Osteoblast (primary cell): ENCODE measurements at regions not wholly inside any gene's neighbourhood (a gene's known extent, or its start where the extent isn't known, plus 50 kb on each side); places are given as distances from the start of the nearest gene placed in this dataset.

Experiments
- DNase-seq: peaks from one replicate; pipeline ENCODE4 v3.0.0; 2011; ENCODE audit warnings: low spot score, mixed read lengths; ENCODE audit not compliant: insufficient read length; ENCODE audit errors: missing footprints
- H2AFZ ChIP-seq: 2 replicates; pipeline ENCODE4 v1.6.0; 2011; ENCODE audit warnings: mild to moderate bottlenecking, low read length
- H3K27ac ChIP-seq: 2 replicates; pipeline ENCODE4 v1.5.1; 2011; ENCODE audit warnings: mild to moderate bottlenecking, low read depth, low read length, moderate library complexity
- H3K27me3 ChIP-seq: 2 replicates; pipeline ENCODE4 v1.6.0; 2012; ENCODE audit warnings: mild to moderate bottlenecking, control low read depth, inconsistent platforms, low read length, moderate library complexity; ENCODE audit not compliant: insufficient read depth
- H3K36me3 ChIP-seq: 2 replicates; pipeline ENCODE4 v1.5.1; 2011; ENCODE audit warnings: mild to moderate bottlenecking, low read length, control low read depth, moderate library complexity; ENCODE audit not compliant: insufficient read depth
- H3K4me1 ChIP-seq: 2 replicates; pipeline ENCODE4 v1.5.1; 2011; ENCODE audit warnings: mild to moderate bottlenecking, low read length, control low read depth, moderate library complexity; ENCODE audit not compliant: insufficient read depth
- H3K4me2 ChIP-seq: 2 replicates; pipeline ENCODE4 v1.6.0; 2011; ENCODE audit warnings: mild to moderate bottlenecking, low read length; ENCODE audit not compliant: insufficient read depth
- H3K4me3 ChIP-seq: fragments of 200-600 bp; sonication (generic); 3 replicates; pipeline ENCODE4 v1.5.1; 2012; ENCODE audit warnings: mild to moderate bottlenecking, low read length, inconsistent platforms; ENCODE audit not compliant: insufficient read depth
- H3K79me2 ChIP-seq: 2 replicates; pipeline ENCODE4 v1.6.0; 2012; ENCODE audit warnings: mild to moderate bottlenecking, low read length, control low read depth, inconsistent platforms; ENCODE audit not compliant: insufficient read depth
- H3K9me3 ChIP-seq: 2 replicates; pipeline ENCODE4 v1.5.1; 2011; ENCODE audit warnings: low read depth, low read length, control low read depth
- H4K20me1 ChIP-seq: 2 replicates; pipeline ENCODE4 v1.6.0; 2012; ENCODE audit warnings: mild to moderate bottlenecking, low read length, control low read depth; ENCODE audit not compliant: insufficient read depth
- TF ChIP-seq, protein P1 (sequence below): IDR thresholded peaks from 2 replicates; pipeline ENCODE4 v1.5.1; 2011; ENCODE audit warnings: mild to moderate bottlenecking, low read depth, low read length, moderate library complexity; ENCODE audit errors: extremely low read depth

DNA sequence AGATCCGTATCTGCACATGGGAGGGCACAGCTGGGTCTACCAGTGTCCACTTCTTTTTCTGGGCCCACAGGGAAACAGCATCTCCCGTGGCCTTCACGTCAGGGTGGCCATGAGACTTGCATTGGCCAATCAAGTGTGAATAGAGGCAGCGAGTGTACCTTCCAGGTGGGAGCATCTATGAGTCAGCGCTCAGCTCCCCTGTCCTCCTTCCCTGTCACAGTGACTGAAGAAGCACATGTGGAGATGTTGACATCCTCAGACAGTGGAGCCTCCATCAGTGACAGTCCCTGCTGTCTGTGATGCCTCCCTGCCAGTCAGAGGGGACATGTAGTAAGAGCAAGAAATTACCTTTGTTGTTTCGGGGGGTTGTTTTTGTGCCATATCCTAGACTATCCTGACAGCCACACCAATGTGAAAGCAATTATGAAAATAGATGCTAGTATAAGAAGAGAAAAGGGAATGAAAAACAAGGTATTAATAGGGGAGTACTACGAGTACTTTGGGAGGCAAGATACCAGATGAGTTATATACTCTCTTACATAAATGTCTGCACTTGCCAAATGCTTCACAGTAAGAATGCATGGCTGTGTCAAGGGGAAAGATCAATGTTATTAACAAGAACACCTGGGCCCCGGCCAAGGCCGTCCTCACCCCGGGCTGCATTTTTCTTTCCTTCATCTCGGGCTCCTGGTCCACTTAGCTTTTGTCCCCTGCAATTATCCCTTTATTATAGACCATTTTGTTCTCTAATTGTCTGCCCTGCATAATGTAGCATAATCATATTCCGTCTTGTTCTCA lies 86.0 kb downstream of the MATN1 start:
- Histone ChIP-seq H3K4me2 (no peak overlapping the region), H3K4me3 (no peak overlapping the region), H3K27ac (no peak overlapping the region), H4K20me1 (no peaks in the 10 kb centered on the region), H3K4me1 (no peaks in the 10 kb centered on the region), H3K79me2 (no peaks in the 10 kb centered on the region), H3K9me3 (no peaks in the 10 kb centered on the region), H3K36me3 (no peaks in the 10 kb centered on the region), H2AFZ (no peak overlapping the region), H3K27me3 (peaks cover 4% of the 10 kb centered on the region)
- DNase-seq, result no peak
- TF ChIP-seq, protein P1, sequence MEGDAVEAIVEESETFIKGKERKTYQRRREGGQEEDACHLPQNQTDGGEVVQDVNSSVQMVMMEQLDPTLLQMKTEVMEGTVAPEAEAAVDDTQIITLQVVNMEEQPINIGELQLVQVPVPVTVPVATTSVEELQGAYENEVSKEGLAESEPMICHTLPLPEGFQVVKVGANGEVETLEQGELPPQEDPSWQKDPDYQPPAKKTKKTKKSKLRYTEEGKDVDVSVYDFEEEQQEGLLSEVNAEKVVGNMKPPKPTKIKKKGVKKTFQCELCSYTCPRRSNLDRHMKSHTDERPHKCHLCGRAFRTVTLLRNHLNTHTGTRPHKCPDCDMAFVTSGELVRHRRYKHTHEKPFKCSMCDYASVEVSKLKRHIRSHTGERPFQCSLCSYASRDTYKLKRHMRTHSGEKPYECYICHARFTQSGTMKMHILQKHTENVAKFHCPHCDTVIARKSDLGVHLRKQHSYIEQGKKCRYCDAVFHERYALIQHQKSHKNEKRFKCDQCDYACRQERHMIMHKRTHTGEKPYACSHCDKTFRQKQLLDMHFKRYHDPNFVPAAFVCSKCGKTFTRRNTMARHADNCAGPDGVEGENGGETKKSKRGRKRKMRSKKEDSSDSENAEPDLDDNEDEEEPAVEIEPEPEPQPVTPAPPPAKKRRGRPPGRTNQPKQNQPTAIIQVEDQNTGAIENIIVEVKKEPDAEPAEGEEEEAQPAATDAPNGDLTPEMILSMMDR, result no peak

DNA sequence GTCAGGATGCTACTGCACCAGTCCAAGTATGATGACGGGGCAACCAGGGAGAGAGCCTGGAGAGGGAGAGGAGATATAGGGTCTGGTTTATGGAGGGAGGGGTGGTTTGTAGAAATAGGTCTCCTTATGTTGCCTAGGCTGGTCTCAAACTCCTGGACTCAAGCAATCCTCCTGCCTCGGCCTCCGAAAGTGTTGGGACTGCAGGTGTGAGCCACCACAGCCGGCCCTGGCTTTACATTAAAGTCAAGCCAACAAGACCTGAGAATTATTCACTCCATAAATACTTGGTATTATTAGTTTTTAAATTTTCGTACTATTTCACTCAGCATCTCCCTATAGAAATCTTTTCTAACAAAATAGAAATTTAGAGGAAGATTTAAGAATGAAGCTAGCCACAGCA lies 86.8 kb downstream of the MATN1 start:
- Histone ChIP-seq H3K9me3 (no peaks in the 10 kb centered on the region), H3K4me2 (no peak overlapping the region), H3K27me3 (peaks cover 4% of the 10 kb centered on the region), H3K79me2 (no peaks in the 10 kb centered on the region), H3K4me3 (no peak overlapping the region), H3K4me1 (no peaks in the 10 kb centered on the region), H2AFZ (no peak overlapping the region), H3K27ac (no peak overlapping the region), H4K20me1 (no peaks in the 10 kb centered on the region), H3K36me3 (no peaks in the 10 kb centered on the region)
- DNase-seq, result peak; percentile 49
- TF ChIP-seq, protein P1, result no peak

DNA sequence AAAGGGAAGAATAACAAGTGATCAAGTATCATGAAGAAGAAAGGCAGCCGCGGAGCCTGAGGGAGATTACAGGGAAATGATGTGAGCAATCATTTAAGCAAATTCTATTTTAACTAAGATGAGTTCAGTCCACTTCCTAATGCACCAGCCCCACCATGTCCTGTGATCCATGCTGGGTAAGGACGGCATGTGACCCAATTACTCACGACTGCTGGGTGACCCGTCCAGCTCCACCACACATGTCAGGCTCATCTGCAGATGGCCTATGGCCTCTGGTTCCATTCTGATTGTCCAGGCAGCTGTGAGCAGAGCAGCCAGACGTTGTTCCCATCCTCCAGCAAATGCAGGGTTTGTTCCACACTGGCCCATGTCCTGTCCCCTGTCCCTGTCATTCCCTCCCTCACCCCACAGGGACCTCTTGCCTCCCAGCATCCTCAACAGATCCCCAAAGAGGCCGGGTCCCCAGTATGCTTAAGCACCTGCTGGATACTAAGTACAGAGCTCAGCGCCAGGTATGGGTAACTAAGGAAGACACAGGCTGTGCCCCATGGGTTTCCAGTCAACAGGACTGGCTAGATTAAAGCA lies 87.9 kb downstream of the MATN1 start:
- no peaks in the 10 kb centered on the region for H3K79me2 ChIP-seq
- no peak overlapping the region for H3K4me2 ChIP-seq
- no peaks in the 10 kb centered on the region for H4K20me1 ChIP-seq
- peaks cover 4% of the 10 kb centered on the region for H3K27me3 ChIP-seq
- H3K27ac ChIP-seq, result no peak overlapping the region
- H3K36me3 ChIP-seq, result no peaks in the 10 kb centered on the region
- H3K4me3 ChIP-seq, result no peak overlapping the region
- H3K9me3 ChIP-seq, result no peaks in the 10 kb centered on the region
- peak; percentile 23 for DNase-seq
- TF ChIP-seq, protein P1, result no peak
- H3K4me1 ChIP-seq, result no peaks in the 10 kb centered on the region
- no peak overlapping the region for H2AFZ ChIP-seq

DNA sequence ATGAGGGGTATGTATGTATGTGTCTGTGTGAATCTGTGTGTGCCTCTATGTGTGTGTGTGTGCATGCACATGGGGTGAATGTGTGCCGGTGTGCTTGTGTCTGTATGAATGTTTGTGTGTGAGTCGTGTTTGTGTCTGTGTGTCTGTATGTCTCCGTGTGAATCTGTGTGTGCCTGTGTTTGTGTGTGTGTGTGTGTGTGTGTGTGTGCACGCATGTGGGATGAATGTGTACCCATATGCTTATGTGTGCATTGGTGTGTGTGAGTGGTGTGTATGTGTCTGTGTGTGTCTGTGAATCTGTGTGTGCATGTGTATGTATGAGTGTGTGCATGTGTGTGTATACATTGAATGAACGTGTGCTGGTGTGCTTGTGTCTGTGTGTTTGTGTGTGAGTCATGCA lies 88.9 kb downstream of the MATN1 start:
- Histone ChIP-seq H3K4me1 (no peaks in the 10 kb centered on the region), H4K20me1 (no peaks in the 10 kb centered on the region), H2AFZ (no peak overlapping the region), H3K4me3 (no peak overlapping the region), H3K36me3 (no peaks in the 10 kb centered on the region), H3K4me2 (no peak overlapping the region), H3K27ac (no peak overlapping the region), H3K79me2 (no peaks in the 10 kb centered on the region), H3K9me3 (no peaks in the 10 kb centered on the region), H3K27me3 (peaks cover 4% of the 10 kb centered on the region)
- no peak for DNase-seq
- TF ChIP-seq, protein P1, result no peak
